Astrocyte of the spinal cord (primary cell): ENCODE measurements at regions not wholly inside any gene's neighbourhood (a gene's known extent, or its start where the extent isn't known, plus 50 kb on each side); places are given as distances from the start of the nearest gene placed in this dataset.
A peak's percentile ranks its signal among the peaks of the same experiment; 100 is the strongest.
"Not testable (repeated sequence)": the region's sequence is repeated elsewhere in the genome, so short reads cannot be mapped to it uniquely, and the experiment has no call there.

Experiments
- DNase-seq: peaks from one replicate; pipeline ENCODE4 v3.0.0; 2011; ENCODE audit warnings: low read depth, low spot score
- H3K4me3 ChIP-seq: 2 replicates; pipeline ENCODE4 v1.5.1; 2011; ENCODE audit warnings: low read depth, mild to moderate bottlenecking, low read length, moderate library complexity
- CTCF ChIP-seq: IDR thresholded peaks from 2 replicates; pipeline ENCODE4 v1.5.1; 2012; ENCODE audit warnings: low read depth, mild to moderate bottlenecking, low read length, inconsistent platforms
- in situ Hi-C: cut with HindIII; loops from 2 replicates; pipeline ENCODE4 v1.10.0; 2017; ENCODE audit warnings: low sequenced_read_pairs

- no peak for DNase-seq
- in situ Hi-C loops = no loop called here
- H3K4me3 ChIP-seq = no peak overlapping the region
- no peak for TF ChIP-seq CTCF
Measured at GRCh38 chr21:31429506-31429905, 85.4 kb upstream of the TIAM1 start.

- DNase-seq = peak; percentile 85
- no peak overlapping the region for H3K4me3 ChIP-seq
- in situ Hi-C loops = no loop called here
- no peak for TF ChIP-seq CTCF
Measured at GRCh38 chr21:31426235-31426797, 82.3 kb upstream of the TIAM1 start.

GRCh38 chr21:31425138-31425537, 81.1 kb upstream of the TIAM1 start:
- in situ Hi-C loops = no loop called here
- no peak overlapping the region for H3K4me3 ChIP-seq
- DNase-seq = no peak
- TF ChIP-seq CTCF = no peak

GRCh38 chr21:31424058-31424457, 80.0 kb upstream of the TIAM1 start:
- no peak overlapping the region for H3K4me3 ChIP-seq
- in situ Hi-C loops = no loop called here
- DNase-seq = no peak
- no peak for TF ChIP-seq CTCF

- no peak for DNase-seq
- no peak overlapping the region for H3K4me3 ChIP-seq
- TF ChIP-seq CTCF = no peak
- in situ Hi-C loops = no loop called here
Measured at GRCh38 chr21:31420988-31421387, 76.9 kb upstream of the TIAM1 start.

- no peak for DNase-seq
- H3K4me3 ChIP-seq = no peak overlapping the region
- in situ Hi-C loops = no loop called here
- TF ChIP-seq CTCF = no peak
Measured at GRCh38 chr21:31420354-31420753, 76.3 kb upstream of the TIAM1 start.

- in situ Hi-C loops = no loop called here
- no peak for DNase-seq
- H3K4me3 ChIP-seq = no peak overlapping the region
- TF ChIP-seq CTCF = no peak
Measured at GRCh38 chr21:31418377-31419001, 74.4 kb upstream of the TIAM1 start.

GRCh38 chr21:31417214-31417613, 73.2 kb upstream of the TIAM1 start:
- H3K4me3 ChIP-seq, DNase-seq: not testable (repeated sequence)

More at GRCh38 chr21:31417214-31417613, 73.2 kb upstream of the TIAM1 start:
- in situ Hi-C loops = not testable (repeated sequence)
